Thyroid gland (tissue), 4 donors: ENCODE measurements at regions not wholly inside any gene's neighbourhood (a gene's known extent, or its start where the extent isn't known, plus 50 kb on each side); places are given as distances from the start of the nearest gene placed in this dataset.

Experiments
- CTCF ChIP-seq, 6 experiments: fragments of 200-600 bp in 3 of 6; fragments of 450-650 bp in 3 of 6; sonication (generic) in 3 of 6; IDR thresholded peaks; one replicate each; pipeline ENCODE4 v1.5.1; 2016 to 2019; ENCODE audit warnings: antibody characterized with exemption in 6 of 6, mild to moderate bottlenecking in 2 of 6, inconsistent platforms in 1 of 6, moderate library complexity in 1 of 6
- POLR2A ChIP-seq, 2 donors: fragments of 450-650 bp; IDR thresholded peaks; one replicate each; pipeline ENCODE4 v1.6.1; 2017; ENCODE audit warnings: antibody characterized with exemption in 2 of 2, mild to moderate bottlenecking in 2 of 2, moderate library complexity in 1 of 2

GRCh38 chr16:86809458-86809955, 231.2 kb downstream of the FOXL1 start:
- TF ChIP-seq CTCF (IDR thresholded peaks at IDR 0.05): no peak
- TF ChIP-seq POLR2A (IDR thresholded peaks at IDR 0.05): no peak
